Neural progenitor cell (in vitro differentiated cells): ENCODE measurements at regions not wholly inside any gene's neighbourhood (a gene's known extent, or its start where the extent isn't known, plus 50 kb on each side); places are given as distances from the start of the nearest gene placed in this dataset.

Experiments
- DNase-seq: peaks from one replicate; pipeline ENCODE4 v3.0.0-alpha.2; 2016; ENCODE audit warnings: low spot score
- H2AFZ ChIP-seq: fragments of 200-600 bp; sonication (generic); replicated peaks from 2 replicates; pipeline ENCODE4 v1.6.1; 2016; ENCODE audit warnings: antibody characterized with exemption
- H3F3A ChIP-seq: fragments of 200-600 bp; sonication (generic); 2 replicates; pipeline ENCODE4 v1.6.1; 2016; ENCODE audit warnings: antibody characterized with exemption, low read depth
- H3K27ac ChIP-seq: fragments of 200-600 bp; sonication (generic); 2 replicates; pipeline ENCODE4 v1.5.1; 2016; ENCODE audit warnings: mild to moderate bottlenecking
- H3K27me3 ChIP-seq: fragments of 200-600 bp; sonication (generic); 2 replicates; pipeline ENCODE4 v1.6.1; 2016; ENCODE audit warnings: mild to moderate bottlenecking, moderate library complexity
- H3K36me3 ChIP-seq: fragments of 200-600 bp; sonication (generic); 2 replicates; pipeline ENCODE4 v1.5.1; 2016
- H3K4me1 ChIP-seq: fragments of 200-600 bp; sonication (generic); 2 replicates; pipeline ENCODE4 v1.6.1; 2016; ENCODE audit warnings: mixed run types
- H3K4me2 ChIP-seq: fragments of 200-600 bp; sonication (generic); 2 replicates; pipeline ENCODE4 v1.6.1; 2016
- H3K4me3 ChIP-seq: fragments of 200-600 bp; sonication (generic); 2 replicates; pipeline ENCODE4 v1.5.1; 2016
- H3K79me2 ChIP-seq: fragments of 200-600 bp; sonication (generic); 2 replicates; pipeline ENCODE4 v1.6.1; 2016; ENCODE audit warnings: low read depth
- H3K9ac ChIP-seq: fragments of 200-600 bp; sonication (generic); 2 replicates; pipeline ENCODE4 v1.6.1; 2016
- H3K9me3 ChIP-seq: fragments of 200-600 bp; sonication (generic); 2 replicates; pipeline ENCODE4 v1.5.1; 2016; ENCODE audit warnings: low read depth
- H4K20me1 ChIP-seq: fragments of 200-600 bp; sonication (generic); 2 replicates; pipeline ENCODE4 v1.6.1; 2016; ENCODE audit warnings: low read depth
- H3K27ac Mint-ChIP-seq: 3 replicates; pipeline ENCODE4 v1.8.0; 2021; ENCODE audit warnings: mixed read lengths
- H3K27me3 Mint-ChIP-seq: 2 replicates; pipeline ENCODE4 v1.8.0; 2022; ENCODE audit warnings: low read depth, mild to moderate bottlenecking, inconsistent platforms, moderate library complexity, mixed read lengths; ENCODE audit not compliant: insufficient read depth
- H3K36me3 Mint-ChIP-seq: 3 replicates; pipeline ENCODE4 v1.8.0; 2021; ENCODE audit warnings: mixed read lengths
- H3K4me1 Mint-ChIP-seq: 3 replicates; pipeline ENCODE4 v1.8.0; 2021; ENCODE audit warnings: mixed read lengths
- H3K4me3 Mint-ChIP-seq: 3 replicates; pipeline ENCODE4 v1.8.0; 2021; ENCODE audit warnings: mild to moderate bottlenecking, moderate library complexity, mixed read lengths
- H3K9me3 Mint-ChIP-seq: 3 replicates; pipeline ENCODE4 v1.8.0; 2020; ENCODE audit warnings: mixed read lengths
- CTCF ChIP-seq: fragments of 200-600 bp; sonication (generic); IDR thresholded peaks from 2 replicates; pipeline ENCODE4 v1.5.1; 2017; ENCODE audit warnings: antibody characterized with exemption, mild to moderate bottlenecking
- EZH2 ChIP-seq: fragments of 200-600 bp; sonication (generic); IDR thresholded peaks from 2 replicates; pipeline ENCODE4 v1.6.1; 2017; ENCODE audit warnings: antibody characterized with exemption, mild to moderate bottlenecking, moderate library complexity
- EZH2phosphoT487 ChIP-seq: fragments of 200-600 bp; sonication (generic); IDR thresholded peaks from 2 replicates; pipeline ENCODE4 v1.6.1; 2017; ENCODE audit warnings: antibody characterized with exemption

GRCh38 chr2:176479961-176480360 lies 210.7 kb downstream of the MTX2 start:
- no peak overlapping the region for H2AFZ ChIP-seq

GRCh38 chr2:176482107-176482506 lies 212.9 kb downstream of the MTX2 start:
- TF ChIP-seq CTCF, result no peak
- TF ChIP-seq EZH2phosphoT487, result no peak
- TF ChIP-seq EZH2, result no peak
- H3K4me3 Mint-ChIP-seq, result no peak overlapping the region
- DNase-seq, result no peak
- no peak overlapping the region for H3K9ac ChIP-seq
- H3K36me3 Mint-ChIP-seq, result peaks cover 1% of the 10 kb centered on the region
- no peaks in the 10 kb centered on the region for H3K4me1 ChIP-seq
- H3K4me1 Mint-ChIP-seq, result no peaks in the 10 kb centered on the region
- H3K27me3 Mint-ChIP-seq, result no peaks in the 10 kb centered on the region
- no peak overlapping the region for H2AFZ ChIP-seq
- H3K27ac ChIP-seq, result no peak overlapping the region
- H3K9me3 Mint-ChIP-seq, result no peaks in the 10 kb centered on the region
- no peak overlapping the region for H3K4me2 ChIP-seq
- no peaks in the 10 kb centered on the region for H3K79me2 ChIP-seq
- H3K9me3 ChIP-seq, result no peaks in the 10 kb centered on the region
- no peaks in the 10 kb centered on the region for H4K20me1 ChIP-seq
- H3K27me3 ChIP-seq, result peaks cover 16% of the 10 kb centered on the region
- H3K36me3 ChIP-seq, result no peaks in the 10 kb centered on the region
- H3K27ac Mint-ChIP-seq, result no peak overlapping the region
- H3K4me3 ChIP-seq, result no peak overlapping the region
- H3F3A ChIP-seq, result no peaks in the 10 kb centered on the region

More at GRCh38 chr2:176479961-176480360, 210.7 kb downstream of the MTX2 start:
- Histone ChIP-seq H3K27me3 (peaks cover 16% of the 10 kb centered on the region), H3F3A (no peaks in the 10 kb centered on the region), H3K4me3 (no peak overlapping the region), H3K9me3 (no peaks in the 10 kb centered on the region), H3K27ac (no peak overlapping the region), H3K4me2 (no peak overlapping the region), H3K9ac (no peak overlapping the region), H3K36me3 (no peaks in the 10 kb centered on the region), H4K20me1 (no peaks in the 10 kb centered on the region), H3K79me2 (no peaks in the 10 kb centered on the region), H3K4me1 (no peaks in the 10 kb centered on the region)
- TF ChIP-seq EZH2 (no peak), EZH2phosphoT487 (no peak), CTCF (no peak)
- Mint-ChIP-seq H3K27me3 (no peaks in the 10 kb centered on the region), H3K4me3 (no peak overlapping the region), H3K4me1 (no peaks in the 10 kb centered on the region), H3K36me3 (no peaks in the 10 kb centered on the region), H3K9me3 (no peaks in the 10 kb centered on the region), H3K27ac (no peak overlapping the region)
- no peak for DNase-seq

- H3K4me2 ChIP-seq, result no peak overlapping the region
- no peaks in the 10 kb centered on the region for H4K20me1 ChIP-seq
- no peaks in the 10 kb centered on the region for H3K9me3 ChIP-seq
- H3K9ac ChIP-seq, result no peak overlapping the region
- Mint-ChIP-seq H3K36me3 (peaks cover 1% of the 10 kb centered on the region), H3K27me3 (no peaks in the 10 kb centered on the region), H3K9me3 (peaks cover 3% of the 10 kb centered on the region), H3K4me3 (no peak overlapping the region), H3K27ac (no peak overlapping the region), H3K4me1 (no peaks in the 10 kb centered on the region)
- H3K4me3 ChIP-seq, result no peak overlapping the region
- no peak overlapping the region for H2AFZ ChIP-seq
- no peaks in the 10 kb centered on the region for H3K79me2 ChIP-seq
- H3F3A ChIP-seq, result no peaks in the 10 kb centered on the region
- no peak for DNase-seq
- no peaks in the 10 kb centered on the region for H3K4me1 ChIP-seq
- H3K27ac ChIP-seq, result no peak overlapping the region
- H3K36me3 ChIP-seq, result no peaks in the 10 kb centered on the region
- no peak for TF ChIP-seq CTCF
- no peak for TF ChIP-seq EZH2
- TF ChIP-seq EZH2phosphoT487, result no peak
- peaks cover 21% of the 10 kb centered on the region for H3K27me3 ChIP-seq
Measured at GRCh38 chr2:176483476-176483875, 214.2 kb downstream of the MTX2 start.
